ENCODE measurements at regions not wholly inside any gene's neighbourhood (a gene's known extent, or its start where the extent isn't known, plus 50 kb on each side); places are given as distances from the start of the nearest gene placed in this dataset.

DNA sequence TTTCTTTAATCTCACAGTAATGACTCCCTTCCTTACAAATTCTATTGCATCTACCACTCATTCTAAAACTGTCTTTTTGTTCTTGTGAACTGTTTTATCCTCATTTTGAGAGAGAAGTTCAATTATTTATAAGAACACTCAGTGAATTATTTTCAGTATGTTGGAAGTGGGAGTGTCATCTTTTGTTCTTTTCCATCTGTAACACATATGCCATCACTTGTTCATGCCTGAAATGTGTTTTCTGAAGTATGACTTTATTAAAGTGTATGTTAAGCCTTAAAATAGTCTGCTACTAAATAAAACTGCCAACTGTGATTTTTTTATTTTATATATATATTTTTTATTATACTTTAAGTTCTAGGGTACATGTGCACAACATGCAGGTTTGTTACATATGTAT lies 623.0 kb upstream of the CBLB start:
- TF ChIP-seq, protein P1, sequence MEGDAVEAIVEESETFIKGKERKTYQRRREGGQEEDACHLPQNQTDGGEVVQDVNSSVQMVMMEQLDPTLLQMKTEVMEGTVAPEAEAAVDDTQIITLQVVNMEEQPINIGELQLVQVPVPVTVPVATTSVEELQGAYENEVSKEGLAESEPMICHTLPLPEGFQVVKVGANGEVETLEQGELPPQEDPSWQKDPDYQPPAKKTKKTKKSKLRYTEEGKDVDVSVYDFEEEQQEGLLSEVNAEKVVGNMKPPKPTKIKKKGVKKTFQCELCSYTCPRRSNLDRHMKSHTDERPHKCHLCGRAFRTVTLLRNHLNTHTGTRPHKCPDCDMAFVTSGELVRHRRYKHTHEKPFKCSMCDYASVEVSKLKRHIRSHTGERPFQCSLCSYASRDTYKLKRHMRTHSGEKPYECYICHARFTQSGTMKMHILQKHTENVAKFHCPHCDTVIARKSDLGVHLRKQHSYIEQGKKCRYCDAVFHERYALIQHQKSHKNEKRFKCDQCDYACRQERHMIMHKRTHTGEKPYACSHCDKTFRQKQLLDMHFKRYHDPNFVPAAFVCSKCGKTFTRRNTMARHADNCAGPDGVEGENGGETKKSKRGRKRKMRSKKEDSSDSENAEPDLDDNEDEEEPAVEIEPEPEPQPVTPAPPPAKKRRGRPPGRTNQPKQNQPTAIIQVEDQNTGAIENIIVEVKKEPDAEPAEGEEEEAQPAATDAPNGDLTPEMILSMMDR (IDR thresholded peaks at IDR 0.05) = no peak
- no peak for TF ChIP-seq EZH2 (IDR thresholded peaks at IDR 0.05)

All from neural progenitor cell (in vitro differentiated cells).